ENCODE measurements at regions not wholly inside any gene's neighbourhood (a gene's known extent, or its start where the extent isn't known, plus 50 kb on each side); places are given as distances from the start of the nearest gene placed in this dataset.
"Not testable (repeated sequence)": the region's sequence is repeated elsewhere in the genome, so short reads cannot be mapped to it uniquely, and the experiment has no call there.

GRCh38 chr3:159275741-159276140 lies 473.9 kb downstream of the MFSD1 start:
- intact Hi-C loops (cut with DNase I): no loop called here
- DNase-seq (ENCODE audit: low spot score): no peak

GRCh38 chr3:159277814-159278213 lies 476.0 kb downstream of the MFSD1 start:
- DNase-seq (ENCODE audit: low spot score): no peak
- intact Hi-C loops (cut with DNase I): no loop called here

DNA sequence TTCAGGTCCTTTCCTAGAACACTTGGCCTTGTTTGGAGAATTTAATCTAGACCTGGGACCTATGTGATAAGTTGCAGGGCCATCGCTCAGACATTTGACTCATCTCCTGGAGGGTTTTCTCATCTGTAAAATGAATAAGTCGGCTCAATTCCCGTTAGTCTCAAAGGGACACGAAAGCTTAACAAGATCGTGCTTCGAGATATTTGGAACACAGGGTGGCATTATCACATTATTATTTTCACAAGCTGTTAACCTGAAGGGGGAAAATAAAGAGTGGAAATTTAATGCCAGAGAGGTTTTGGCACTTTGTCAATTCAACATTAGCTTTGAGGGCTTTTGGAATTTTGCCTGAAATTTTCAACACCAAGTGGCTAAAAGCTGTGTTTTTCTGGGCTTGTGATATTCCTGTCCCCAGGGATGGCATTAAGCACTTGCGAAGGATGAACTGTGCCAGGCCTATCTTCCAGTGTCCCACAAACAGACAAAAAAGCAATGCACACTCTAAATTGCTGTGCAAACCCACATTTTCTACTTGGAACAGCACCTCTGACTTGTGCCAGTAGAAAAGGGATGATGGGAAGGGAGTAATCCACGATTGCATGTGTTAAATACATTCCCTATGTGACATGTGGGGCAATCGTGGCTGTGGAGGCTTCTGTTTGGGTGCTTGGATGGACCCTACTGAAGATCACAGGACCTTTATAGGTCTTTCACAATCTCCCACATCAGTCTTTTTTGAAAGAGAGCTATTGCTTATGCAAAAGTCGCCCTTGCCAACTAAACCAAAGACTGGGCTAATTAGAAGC lies 478.7 kb downstream of the MFSD1 start:
- intact Hi-C loops (cut with DNase I): no loop called here

GRCh38 chr3:159293493-159293892 lies 491.6 kb downstream of the MFSD1 start:
- intact Hi-C loops (cut with DNase I): no loop called here
- DNase-seq (ENCODE audit: low spot score): no peak

More for the DNA sequence above, 478.7 kb downstream of the MFSD1 start:
- no peak for DNase-seq (ENCODE audit: low spot score)

DNA sequence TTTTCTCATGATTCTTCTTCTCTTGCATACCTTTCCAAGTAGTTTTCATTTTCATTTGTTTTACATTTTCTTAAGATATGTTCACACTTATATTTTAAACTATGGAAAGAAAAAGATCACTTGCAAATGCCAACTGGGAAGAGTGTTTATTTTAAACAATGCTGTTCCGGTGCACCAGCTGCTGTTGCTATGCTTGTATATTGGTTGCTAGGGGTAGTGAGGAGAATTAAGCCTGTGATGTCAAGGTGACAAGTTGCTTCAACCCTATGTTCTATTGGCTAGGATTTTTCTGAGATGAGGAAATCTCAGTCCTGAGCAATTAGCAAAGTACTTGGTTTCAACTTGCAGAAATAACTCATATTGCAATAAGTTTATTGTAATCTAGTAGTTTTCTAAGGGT lies 500.1 kb downstream of the MFSD1 start:
- DNase-seq (ENCODE audit: low spot score): no peak
- intact Hi-C loops (cut with DNase I): no loop called here

GRCh38 chr3:159305017-159305416 lies 503.2 kb downstream of the MFSD1 start:
- intact Hi-C loops (cut with DNase I): no loop called here
- no peak for DNase-seq (ENCODE audit: low spot score)

GRCh38 chr3:159316706-159317105 lies 514.9 kb downstream of the MFSD1 start:
- DNase-seq (ENCODE audit: low spot score); intact Hi-C loops (cut with DNase I): not testable (repeated sequence)

- no peak for DNase-seq (ENCODE audit: low spot score)
- intact Hi-C loops (cut with DNase I): no loop called here
These were observed 517.3 kb downstream of the MFSD1 start for GRCh38 chr3:159319156-159319555.

DNA sequence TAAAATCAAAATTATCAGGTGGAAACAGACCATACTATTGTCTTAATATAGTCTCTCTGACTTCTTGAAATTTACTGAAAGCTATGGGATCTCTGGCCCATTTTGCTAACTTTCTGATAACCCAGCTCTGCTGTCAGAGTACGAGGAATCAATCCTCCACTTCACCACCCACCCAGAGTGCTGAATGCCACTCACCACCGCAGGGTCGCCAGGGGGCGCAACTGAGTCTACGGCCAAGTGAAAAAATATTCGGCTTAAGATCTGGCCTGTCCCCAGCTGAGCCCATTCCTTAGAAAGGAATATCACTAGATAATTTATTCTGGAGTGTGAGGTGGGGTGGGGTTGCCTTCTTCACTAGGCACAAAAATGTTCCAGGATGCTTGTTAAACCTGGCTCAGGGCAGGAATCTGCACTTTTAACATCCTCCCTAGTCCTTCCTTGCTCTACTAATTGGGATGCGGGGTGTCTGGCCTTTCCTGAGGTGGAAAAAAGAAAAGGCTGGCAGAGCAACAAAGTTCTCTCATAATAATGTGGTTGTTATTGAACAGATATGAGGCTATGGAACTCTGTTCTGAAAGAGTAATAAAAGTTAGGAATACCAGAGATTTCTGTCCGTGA lies 520.6 kb downstream of the MFSD1 start:
- no peak for DNase-seq (ENCODE audit: low spot score)
- intact Hi-C loops (cut with DNase I): no loop called here

DNA sequence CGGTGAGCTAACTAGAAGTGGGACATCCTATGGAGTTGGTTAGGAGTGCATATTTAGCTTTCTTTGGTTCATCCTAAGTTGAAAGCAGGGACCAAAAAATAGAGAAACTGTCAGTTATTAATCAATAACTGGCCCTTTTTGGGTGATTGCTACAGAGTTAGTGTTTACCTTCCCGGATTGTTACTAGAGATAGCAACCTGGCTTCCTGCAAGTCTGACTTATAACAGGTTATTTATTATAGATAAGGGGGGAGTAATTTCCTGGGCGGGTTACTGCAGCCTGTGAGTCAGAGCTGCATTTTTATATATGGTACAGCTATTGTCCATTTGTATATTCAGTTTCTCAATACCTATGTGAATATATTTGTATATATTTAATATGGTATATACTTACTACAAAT lies 522.0 kb downstream of the MFSD1 start:
- intact Hi-C loops (cut with DNase I): no loop called here
- no peak for DNase-seq (ENCODE audit: low spot score)

GRCh38 chr3:159326998-159327397 lies 525.1 kb downstream of the MFSD1 start:
- intact Hi-C loops (cut with DNase I): no loop called here
- no peak for DNase-seq (ENCODE audit: low spot score)

DNA sequence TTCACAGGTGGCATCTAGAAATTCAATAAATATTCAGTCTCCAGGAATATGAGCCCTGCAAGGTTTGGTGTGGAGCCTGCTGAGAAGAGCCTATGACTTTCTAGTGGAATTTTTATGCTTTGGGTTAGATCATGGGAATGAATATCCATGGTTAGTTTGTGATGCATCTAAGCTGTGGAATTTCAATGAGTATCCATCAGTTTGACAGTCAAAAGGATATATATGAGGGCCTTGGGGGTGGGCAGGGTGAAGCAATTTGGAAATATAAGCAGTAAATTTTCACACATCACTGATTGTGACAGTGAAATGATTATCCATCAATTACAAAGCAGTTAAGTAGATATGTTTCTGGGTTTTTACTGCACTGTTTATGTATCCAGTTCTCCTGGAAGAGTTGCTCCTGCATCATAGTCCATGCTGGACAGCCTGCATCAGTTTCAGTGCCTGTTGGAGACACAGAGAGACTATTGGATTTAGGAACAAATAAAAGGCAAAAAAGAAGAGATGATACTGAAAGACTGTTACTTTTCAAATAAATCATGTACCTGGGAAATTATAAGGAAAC lies 530.8 kb downstream of the MFSD1 start:
- intact Hi-C loops (cut with DNase I): no loop called here
- DNase-seq (ENCODE audit: low spot score): no peak

DNA sequence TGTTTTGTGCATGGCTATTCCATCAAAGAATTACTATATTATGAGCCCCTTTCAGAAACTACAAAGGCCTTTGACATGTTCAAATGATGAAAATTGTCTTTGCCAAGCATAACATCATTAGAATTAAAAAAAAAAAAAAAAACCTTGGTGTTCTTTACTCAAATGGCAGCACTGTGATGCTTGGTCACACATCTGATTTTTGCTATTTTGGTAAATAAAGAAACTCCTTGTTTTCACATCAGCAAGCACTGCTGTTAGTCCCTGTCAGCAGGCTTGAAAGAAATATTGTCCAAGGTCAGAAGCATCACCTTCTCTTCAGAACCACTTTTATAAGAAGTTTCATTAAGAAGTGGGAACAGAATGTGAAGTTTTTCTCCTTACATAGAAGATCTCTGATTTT lies 537.3 kb downstream of the MFSD1 start:
- intact Hi-C loops (cut with DNase I): no loop called here
- DNase-seq (ENCODE audit: low spot score): no peak

DNA sequence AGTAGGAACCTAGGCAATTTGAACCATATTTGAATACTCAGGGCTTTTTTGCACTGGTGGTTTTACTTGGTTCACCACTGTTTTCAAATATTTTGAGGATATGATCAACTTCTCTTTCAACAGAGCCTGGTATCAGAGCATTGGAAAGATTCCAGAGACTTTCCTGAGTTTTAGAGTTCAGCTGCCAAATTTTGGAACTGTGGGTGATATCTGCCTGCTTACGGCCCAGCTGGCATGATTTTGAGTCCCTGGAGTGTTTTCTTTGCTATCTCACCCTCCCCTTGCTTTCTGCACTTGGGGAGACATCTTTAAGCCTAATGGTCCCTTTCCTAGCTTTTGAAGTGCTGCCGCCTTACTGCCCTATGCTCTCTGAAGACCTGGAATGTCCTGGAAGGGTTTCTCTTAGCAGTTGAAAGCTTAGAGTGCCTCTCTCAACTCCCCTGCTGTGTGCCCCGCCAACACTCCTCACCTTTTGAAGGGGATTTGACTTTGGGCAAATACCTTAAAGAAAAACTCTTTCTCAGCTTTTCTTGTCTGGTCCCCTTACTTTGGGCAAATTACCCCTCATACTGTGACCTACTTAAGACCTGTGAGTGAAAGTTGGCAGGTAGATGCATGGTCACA lies 539.1 kb downstream of the MFSD1 start:
- DNase-seq (ENCODE audit: low spot score): no peak
- intact Hi-C loops (cut with DNase I): no loop called here

- intact Hi-C loops (cut with DNase I): no loop called here
- no peak for DNase-seq (ENCODE audit: low spot score)
These were observed 544.5 kb downstream of the MFSD1 start for GRCh38 chr3:159346271-159346903.

- intact Hi-C loops (cut with DNase I): no loop called here
- no peak for DNase-seq (ENCODE audit: low spot score)
These were observed 546.6 kb downstream of the MFSD1 start for GRCh38 chr3:159348431-159348830.

DNA sequence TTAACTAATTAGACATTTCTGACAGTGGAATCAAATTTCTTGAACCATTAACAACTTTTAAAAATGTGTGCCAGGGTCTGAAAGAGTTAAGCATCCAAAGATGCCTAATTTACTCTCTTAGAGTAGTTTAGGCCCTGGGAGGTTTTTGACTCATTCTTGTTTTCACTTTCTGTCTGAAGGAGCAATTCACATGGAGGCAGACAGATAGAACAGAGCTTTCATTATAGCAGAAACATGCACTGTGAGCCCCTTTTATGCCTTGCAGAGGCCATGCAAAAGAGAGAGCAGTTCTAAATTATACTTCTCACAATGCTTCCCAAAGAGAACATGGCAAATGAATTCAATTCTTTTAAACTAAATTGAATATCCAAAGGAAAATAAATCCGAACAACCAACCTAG lies 554.8 kb downstream of the MFSD1 start:
- intact Hi-C loops (cut with DNase I): no loop called here
- DNase-seq (ENCODE audit: low spot score): no peak

GRCh38 chr3:159364511-159364910 lies 562.7 kb downstream of the MFSD1 start:
- intact Hi-C loops (cut with DNase I): no loop called here
- DNase-seq (ENCODE audit: low spot score): no peak

- DNase-seq (ENCODE audit: low spot score): no peak
- intact Hi-C loops (cut with DNase I): no loop called here
These were observed 564.6 kb downstream of the MFSD1 start for GRCh38 chr3:159366476-159366875.

GRCh38 chr3:159371961-159372360 lies 570.1 kb downstream of the MFSD1 start:
- no peak for DNase-seq (ENCODE audit: low spot score)
- intact Hi-C loops (cut with DNase I): no loop called here
